A673 (cell line): ENCODE measurements at regions not wholly inside any gene's neighbourhood (a gene's known extent, or its start where the extent isn't known, plus 50 kb on each side); places are given as distances from the start of the nearest gene placed in this dataset.

Source experiments
- BruUV-seq: library from RNA; stranded (reverse); fragments of 400-500 nt; replicated peaks from 2 replicates; lab custom pipeline; 2021; lab: Mats Ljungman, UMichigan
- CTCF ChIA-PET: fragments of 300-600 bp; sonication (Branson Sonifier 250); formaldehyde crosslinking; loops from one replicate; lab custom pipeline; 2022; ENCODE audit warnings: antibody characterized with exemption; lab: Charles Lee
- POLR2A ChIA-PET: fragments of 300-600 bp; sonication (Branson Sonifier 250); formaldehyde crosslinking; loops from one replicate; lab custom pipeline; 2022; ENCODE audit warnings: antibody characterized with exemption; ENCODE audit not compliant: low non-redundant PET; lab: Charles Lee
- DNase-seq: peaks from one replicate; pipeline ENCODE4 v3.0.0-alpha.2; 2015; ENCODE audit warnings: low spot score
- H3K27ac ChIP-seq: fragments of 200-600 bp; sonication (generic); 2 replicates; pipeline ENCODE4 v1.5.1; 2016; ENCODE audit warnings: mixed run types, low read depth, mild to moderate bottlenecking, mixed read lengths, antibody characterized with exemption, low read length; ENCODE audit not compliant: poor library complexity, severe bottlenecking
- H3K27me3 ChIP-seq: fragments of 200-600 bp; sonication (generic); replicated peaks from 2 replicates; pipeline ENCODE4 v1.6.1; 2017; ENCODE audit warnings: mixed run types, low read depth, mild to moderate bottlenecking, mixed read lengths, antibody characterized with exemption, low read length; ENCODE audit not compliant: insufficient read depth, poor library complexity
- H3K36me3 ChIP-seq: fragments of 200-600 bp; sonication (generic); 2 replicates; pipeline ENCODE4 v1.6.1; 2016; ENCODE audit warnings: mixed run types, mild to moderate bottlenecking, mixed read lengths, antibody characterized with exemption, low read length; ENCODE audit not compliant: insufficient read depth, poor library complexity, severe bottlenecking
- H3K4me1 ChIP-seq: fragments of 200-600 bp; sonication (generic); 2 replicates; pipeline ENCODE4 v1.6.1; 2017; ENCODE audit warnings: mixed run types, mild to moderate bottlenecking, mixed read lengths, antibody characterized with exemption, low read length; ENCODE audit not compliant: insufficient read depth, poor library complexity, severe bottlenecking
- H3K4me3 ChIP-seq: fragments of 200-600 bp; sonication (generic); 2 replicates; pipeline ENCODE4 v1.5.1; 2016; ENCODE audit warnings: low read depth, mixed run types, mild to moderate bottlenecking, mixed read lengths, low read length; ENCODE audit not compliant: poor library complexity, severe bottlenecking
- H3K9me3 ChIP-seq: fragments of 200-600 bp; sonication (generic); 2 replicates; pipeline ENCODE4 v1.6.1; 2016; ENCODE audit warnings: mixed run types, low read depth, mild to moderate bottlenecking, mixed read lengths, antibody characterized with exemption, low read length; ENCODE audit not compliant: poor library complexity, severe bottlenecking
- CTCF ChIP-seq: fragments of 300-800, 200-600 bp; sonication (generic); conservative IDR thresholded peaks from 2 replicates; pipeline ENCODE4 v1.5.1; 2017; ENCODE audit warnings: low read depth, mild to moderate bottlenecking, antibody characterized with exemption, low read length, moderate library complexity, mixed read lengths
- EZH2 ChIP-seq: fragments of 200-600 bp; sonication (generic); IDR thresholded peaks from 2 replicates; pipeline ENCODE4 v1.6.1; 2017; ENCODE audit warnings: borderline replicate concordance, low read depth, mild to moderate bottlenecking, mixed read lengths, antibody characterized with exemption, low read length; ENCODE audit not compliant: poor library complexity, severe bottlenecking
- intact Hi-C: fragments of 100-400 bp; cut with micrococcal nuclease; formaldehyde crosslinking; loops from one replicate; pipeline ENCODE4 v1.10.0; 2022; ENCODE audit not compliant: unreplicated experiment

- intact Hi-C loops = no loop called here
- POLR2A ChIA-PET = no interaction called here
- peaks cover 4% of the 10 kb centered on the region for H3K9me3 ChIP-seq
Observed at GRCh38 chrX:121975671-121976070, 928.3 kb downstream of the GLUD2 start.

GRCh38 chrX:121987163-121987562 lies 939.8 kb downstream of the GLUD2 start:
- ChIA-PET CTCF (no interaction called here), POLR2A (interaction anchor here (0.6 kb wide), 1 partner anchor 90 kb away, joined by 5 read pairs; no protein-coding TSS in a partner anchor)
- H3K9me3 ChIP-seq = no peaks in the 10 kb centered on the region
- H3K36me3 ChIP-seq = no peaks in the 10 kb centered on the region
- H3K4me1 ChIP-seq = no peaks in the 10 kb centered on the region
- no peak overlapping the region for H3K4me3 ChIP-seq
- no peaks in the 10 kb centered on the region for H3K27me3 ChIP-seq
- no TSS peak for BruUV-seq
- intact Hi-C loops = no loop called here
- TF ChIP-seq EZH2 = no peak
- no peak overlapping the region for H3K27ac ChIP-seq
- DNase-seq = peak; percentile 73

More at GRCh38 chrX:121975671-121976070, 928.3 kb downstream of the GLUD2 start:
- no peaks in the 10 kb centered on the region for H3K27me3 ChIP-seq
- no peak for TF ChIP-seq CTCF
- TF ChIP-seq EZH2 = no peak
- no peaks in the 10 kb centered on the region for H3K4me1 ChIP-seq
- CTCF ChIA-PET = no interaction called here
- no peak for DNase-seq
- no peak overlapping the region for H3K27ac ChIP-seq
- BruUV-seq = no TSS peak
- H3K4me3 ChIP-seq = no peak overlapping the region
- no peaks in the 10 kb centered on the region for H3K36me3 ChIP-seq

- CTCF ChIA-PET = no interaction called here
- intact Hi-C loops = no loop called here
- DNase-seq = peak; percentile 66
- no peak for TF ChIP-seq EZH2
- no peak for TF ChIP-seq CTCF
- Histone ChIP-seq H3K27me3 (no peaks in the 10 kb centered on the region), H3K4me1 (no peaks in the 10 kb centered on the region), H3K4me3 (no peak overlapping the region), H3K9me3 (no peaks in the 10 kb centered on the region), H3K36me3 (no peaks in the 10 kb centered on the region), H3K27ac (no peak overlapping the region)
- BruUV-seq = no TSS peak
- POLR2A ChIA-PET = no interaction called here
Observed at GRCh38 chrX:121987835-121988234, 940.4 kb downstream of the GLUD2 start.

GRCh38 chrX:122004127-122004526 lies 956.7 kb downstream of the GLUD2 start:
- no TSS peak for BruUV-seq
- H3K4me1 ChIP-seq = no peaks in the 10 kb centered on the region
- no peak overlapping the region for H3K27ac ChIP-seq
- ChIA-PET CTCF (no interaction called here), POLR2A (no interaction called here)
- H3K27me3 ChIP-seq = no peaks in the 10 kb centered on the region
- no peak for DNase-seq
- no peak for TF ChIP-seq EZH2
- TF ChIP-seq CTCF = no peak
- intact Hi-C loops = no loop called here
- no peaks in the 10 kb centered on the region for H3K9me3 ChIP-seq
- H3K36me3 ChIP-seq = no peaks in the 10 kb centered on the region
- H3K4me3 ChIP-seq = no peak overlapping the region
